HG03442 (cell line): ENCODE measurements at regions not wholly inside any gene's neighbourhood (a gene's known extent, or its start where the extent isn't known, plus 50 kb on each side); places are given as distances from the start of the nearest gene placed in this dataset.

Experiments used
- ATAC-seq: cut with Tn5 transposase; IDR thresholded peaks from one replicate; pipeline ENCODE4 v1.9.1; 2021; ENCODE audit warnings: mild to moderate bottlenecking, moderate library complexity; ENCODE audit not compliant: unreplicated experiment

- ATAC-seq, result no peak
Observed at GRCh38 chr2:220194630-220195584, 567.5 kb downstream of the SLC4A3 start.

DNA sequence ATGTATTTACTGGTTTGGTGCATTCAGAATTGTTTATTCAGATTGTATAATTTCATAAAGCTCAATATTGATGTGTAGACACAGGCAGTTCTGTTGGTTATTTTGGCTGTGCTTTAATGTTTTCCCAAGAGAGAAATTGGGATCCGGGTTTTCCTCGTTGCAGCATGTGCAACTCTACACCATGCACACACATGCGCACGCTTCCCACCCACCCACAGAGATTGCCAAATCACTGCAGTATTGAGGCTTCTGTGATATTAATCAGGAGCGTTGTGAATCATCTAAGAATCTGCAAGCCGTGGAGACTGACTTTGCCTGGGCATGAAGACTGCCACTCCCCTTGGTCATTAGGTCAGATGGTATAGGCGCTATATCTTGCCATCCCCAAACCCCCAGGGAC, 571.5 kb downstream of the SLC4A3 start:
- ATAC-seq, result no peak

DNA sequence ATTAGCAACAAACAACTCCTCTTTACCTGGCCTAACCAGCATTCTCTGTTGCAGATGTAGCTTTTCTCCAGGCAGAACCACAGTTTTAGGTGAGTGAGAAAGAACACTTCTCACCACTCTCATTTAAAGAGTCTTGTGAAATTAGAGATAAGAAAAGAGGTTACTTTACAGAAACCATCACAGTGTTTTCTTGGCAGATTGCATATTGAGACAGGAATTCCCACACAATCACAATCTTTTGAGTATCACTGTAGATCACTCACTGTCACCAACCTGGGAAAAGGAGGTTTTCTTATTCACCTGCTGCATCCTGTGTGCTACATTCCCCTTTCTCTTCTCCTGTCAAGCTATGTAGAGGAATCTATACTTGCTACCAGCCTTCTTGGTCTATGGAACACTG, 574.6 kb downstream of the SLC4A3 start:
- ATAC-seq, result no peak

- ATAC-seq, result no peak
Observed at GRCh38 chr2:220209093-220209492, 581.7 kb downstream of the SLC4A3 start.

DNA sequence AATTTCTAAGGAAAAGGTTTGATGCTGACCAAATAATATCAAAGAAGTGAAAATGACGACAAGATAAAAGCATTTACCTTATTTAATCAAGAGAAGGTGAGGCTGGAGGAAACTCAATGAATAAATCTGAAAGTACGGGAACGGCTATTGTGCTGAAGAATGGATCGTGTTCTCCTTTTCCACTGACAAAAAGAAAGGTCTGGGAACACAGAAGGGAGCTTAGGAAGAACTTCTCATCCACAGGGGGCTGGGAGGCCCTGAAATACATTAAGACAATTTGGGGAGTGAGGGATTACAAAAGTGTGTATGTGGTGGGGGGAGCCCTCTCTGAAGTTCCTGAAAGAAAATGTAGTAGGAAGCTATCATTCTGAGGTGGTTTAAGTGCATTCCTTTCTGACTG, 582.3 kb downstream of the SLC4A3 start:
- no peak for ATAC-seq

DNA sequence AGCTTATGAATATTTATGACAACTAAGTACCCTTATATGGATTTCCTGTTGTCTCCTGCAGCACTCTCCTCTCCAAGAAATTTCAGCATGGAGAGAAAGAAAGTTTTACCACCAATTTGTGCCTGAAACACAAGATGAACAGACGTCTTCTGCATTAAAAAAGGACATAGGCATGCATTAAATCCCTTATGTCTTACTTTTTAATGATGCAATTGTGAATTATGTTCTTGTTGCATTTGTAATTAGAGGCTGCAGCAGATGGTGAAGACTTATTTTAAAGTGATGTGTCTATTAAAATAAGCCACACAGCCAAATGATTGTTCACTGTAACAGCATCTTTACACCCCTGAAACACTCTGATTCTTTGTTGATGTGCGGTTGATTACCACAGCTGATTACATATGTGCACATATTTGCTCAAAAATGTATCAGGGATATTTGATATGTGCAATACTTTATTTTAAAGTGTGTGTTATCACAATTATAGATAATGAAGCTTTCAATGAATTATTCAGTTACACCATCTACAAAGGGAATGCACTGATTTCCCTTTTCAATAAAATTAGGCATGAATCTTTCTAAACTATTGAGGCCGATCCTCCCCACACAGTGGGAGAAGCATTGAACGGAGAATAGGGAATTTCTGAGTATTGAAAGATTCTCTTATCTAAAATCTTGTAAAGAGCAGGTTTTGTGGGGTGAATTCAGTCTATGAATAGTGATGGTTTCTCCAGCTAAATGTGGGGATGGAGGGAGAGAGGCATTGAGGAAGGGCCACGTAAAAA, 585.1 kb downstream of the SLC4A3 start:
- ATAC-seq, result no peak

DNA sequence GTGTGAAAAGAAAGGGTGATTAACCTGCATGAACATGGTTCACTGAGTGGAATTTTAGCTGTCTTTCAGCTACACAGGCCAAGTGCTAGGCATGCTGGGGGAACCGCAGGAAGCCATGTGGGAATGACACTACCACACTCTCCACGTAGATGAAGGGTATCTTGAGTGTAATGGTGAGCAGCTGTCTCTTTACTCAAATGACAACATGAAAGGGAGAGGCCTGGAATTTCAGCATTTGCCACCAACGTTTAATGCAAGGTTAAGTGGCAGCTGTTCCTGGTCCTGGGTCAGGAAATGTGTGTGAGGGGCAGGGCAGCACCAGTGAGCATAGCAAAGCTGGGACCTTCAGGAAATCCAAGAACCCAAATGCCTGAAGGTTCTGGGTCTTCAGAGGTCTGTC, 588.4 kb downstream of the SLC4A3 start:
- ATAC-seq, result no peak

DNA sequence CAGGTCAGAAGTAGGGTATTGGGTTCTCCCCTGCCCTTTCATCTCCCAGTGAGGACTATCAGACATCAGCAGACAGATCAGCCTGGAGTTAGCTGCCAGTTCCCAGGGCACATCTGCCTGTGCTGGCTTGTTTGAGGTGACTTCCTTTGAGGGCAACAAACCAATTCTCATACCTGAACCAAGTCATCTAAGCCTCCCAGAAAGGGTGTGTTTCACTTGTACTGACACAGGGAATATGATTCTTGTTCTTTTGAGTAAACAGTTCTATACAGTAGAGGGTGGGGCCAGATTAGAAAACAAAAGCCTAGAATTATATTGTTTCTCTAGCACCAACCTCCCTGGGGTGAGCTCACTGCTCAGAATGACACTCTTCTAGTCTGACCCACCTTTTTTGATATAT, 591.9 kb downstream of the SLC4A3 start:
- no peak for ATAC-seq

- no peak for ATAC-seq
Observed at GRCh38 chr2:220220009-220220408, 592.6 kb downstream of the SLC4A3 start.

- ATAC-seq, result no peak
Observed at GRCh38 chr2:220221992-220222391, 594.6 kb downstream of the SLC4A3 start.

DNA sequence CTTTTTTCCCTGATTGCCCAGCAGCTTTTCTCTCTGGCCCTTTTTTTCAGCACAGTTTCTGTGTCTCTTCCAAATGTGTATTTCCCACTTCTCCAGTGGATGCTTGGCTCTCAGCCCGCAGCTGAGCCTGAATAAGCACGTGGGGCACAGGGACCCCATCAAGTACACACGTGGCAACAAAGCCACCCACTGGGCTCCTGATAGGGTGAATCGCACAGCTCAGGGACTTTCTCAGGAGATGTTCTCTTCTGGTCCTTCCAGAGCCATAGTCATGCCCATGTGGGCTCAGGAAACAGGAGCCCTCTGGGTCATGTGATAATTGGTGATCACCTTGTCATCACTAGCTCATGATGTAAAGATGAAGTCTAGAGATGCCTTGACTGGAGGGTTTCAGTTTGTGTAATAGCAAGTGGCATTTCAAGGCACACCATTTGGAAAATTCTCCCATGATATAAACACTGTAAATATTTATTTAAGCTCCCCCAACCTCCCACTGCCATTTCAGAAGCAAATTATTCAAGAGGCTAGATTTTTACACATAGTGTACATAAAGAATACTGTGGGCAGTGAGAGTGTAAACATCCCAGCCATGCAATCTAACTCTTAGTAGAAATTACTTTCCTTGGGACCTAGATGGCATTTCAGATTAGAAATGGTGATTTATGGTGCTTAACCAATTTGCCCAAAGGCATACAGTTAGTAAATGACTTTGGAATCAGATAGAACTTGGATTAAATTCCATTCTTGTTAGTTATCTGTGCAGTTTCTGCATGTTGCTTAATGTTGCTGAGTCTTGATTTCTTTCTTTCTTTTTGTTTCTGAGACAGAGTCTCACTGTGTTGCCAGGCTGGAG, 597.5 kb downstream of the SLC4A3 start:
- ATAC-seq, result no peak

DNA sequence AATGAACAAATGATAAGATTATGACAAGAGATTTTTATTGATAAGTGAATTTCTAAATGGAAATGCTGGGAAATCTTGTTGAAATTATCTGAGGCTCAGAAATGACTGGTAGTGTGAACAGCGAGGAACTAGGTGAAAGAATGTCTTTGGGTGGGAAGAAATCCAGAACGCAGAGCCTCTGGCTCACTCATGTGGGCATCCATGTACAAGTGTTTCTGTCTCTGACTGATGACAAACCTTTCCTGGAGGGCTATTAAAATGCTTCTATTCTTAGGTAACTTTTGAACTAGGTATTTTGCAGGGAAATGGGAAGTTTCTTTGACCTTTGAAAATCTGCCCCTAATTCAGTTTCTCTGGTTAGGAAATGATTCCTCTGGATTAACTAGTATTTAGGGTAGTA, 598.6 kb downstream of the SLC4A3 start:
- no peak for ATAC-seq

- no peak for ATAC-seq
Observed at GRCh38 chr2:220226546-220226945, 599.1 kb downstream of the SLC4A3 start.

- no peak for ATAC-seq
Observed at GRCh38 chr2:220227266-220227920, 600.0 kb downstream of the SLC4A3 start.

- ATAC-seq, result no peak
Observed at GRCh38 chr2:220228310-220229006, 601.0 kb downstream of the SLC4A3 start.

GRCh38 chr2:220240641-220241040, 613.2 kb downstream of the SLC4A3 start:
- no peak for ATAC-seq

GRCh38 chr2:220241423-220241822, 614.0 kb downstream of the SLC4A3 start:
- ATAC-seq, result no peak

DNA sequence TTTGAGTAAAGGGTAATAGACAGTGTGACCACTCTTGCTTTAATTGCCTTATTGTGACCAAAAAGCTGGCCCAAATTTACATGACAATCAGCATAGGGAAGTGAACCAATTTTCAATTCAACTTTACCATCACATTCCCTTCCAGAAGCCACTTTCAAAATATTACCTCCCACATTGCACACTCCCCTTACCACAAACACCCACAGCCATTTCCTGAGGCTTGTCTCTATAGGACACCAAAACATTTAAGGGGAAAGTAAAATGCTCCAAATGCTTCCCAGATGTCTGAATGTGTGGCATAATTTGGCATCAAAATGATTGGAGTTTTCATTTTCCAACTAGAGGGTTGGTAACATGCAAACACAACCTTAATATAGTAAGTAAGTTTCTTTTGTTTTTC, 616.1 kb downstream of the SLC4A3 start:
- no peak for ATAC-seq

DNA sequence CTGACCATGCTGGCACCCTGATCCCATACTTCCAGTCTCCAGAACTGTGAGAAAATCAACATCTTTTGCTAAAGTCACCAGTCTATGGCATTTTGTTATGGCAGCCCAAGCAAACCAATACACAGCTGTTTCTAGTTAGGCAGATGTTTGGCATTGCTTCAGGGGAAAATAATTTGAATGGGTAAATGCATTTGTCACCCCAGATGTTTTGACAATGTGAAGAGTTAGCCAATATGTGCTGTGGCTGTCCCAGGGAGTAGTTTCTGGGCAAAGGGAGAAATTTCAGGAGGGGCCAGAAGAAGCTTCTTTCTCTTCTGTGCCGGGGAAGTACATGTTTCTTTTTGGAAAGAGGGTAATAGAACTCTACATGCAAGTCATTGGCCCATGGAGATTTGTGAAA, 619.0 kb downstream of the SLC4A3 start:
- ATAC-seq, result no peak
